GM10248 (cell line): ENCODE measurements at regions not wholly inside any gene's neighbourhood (a gene's known extent, or its start where the extent isn't known, plus 50 kb on each side); places are given as distances from the start of the nearest gene placed in this dataset.

Source experiments
- CTCF ChIA-PET: fragments of 300-600 bp; sonication (Branson Sonifier 250); formaldehyde crosslinking; extraction: SDS; loops from one replicate; lab custom pipeline; 2021; ENCODE audit warnings: antibody characterized with exemption; lab: Yijun Ruan, JAX
- POLR2A ChIA-PET: fragments of 350-650 bp; sonication (Branson Sonifier 250); formaldehyde crosslinking; extraction: SDS; loops from one replicate; lab custom pipeline; 2020; ENCODE audit warnings: antibody characterized with exemption; lab: Yijun Ruan, JAX
- DNase-seq: peaks from one replicate; pipeline ENCODE4 v3.0.0; 2012; ENCODE audit errors: extremely low spot score
- TF ChIP-seq, protein P1 (sequence below): IDR thresholded peaks from 2 replicates; pipeline ENCODE4 v1.5.1; 2012; ENCODE audit warnings: mild to moderate bottlenecking, low read depth; ENCODE audit errors: extremely low read depth, missing control alignments, control extremely low read depth

DNA sequence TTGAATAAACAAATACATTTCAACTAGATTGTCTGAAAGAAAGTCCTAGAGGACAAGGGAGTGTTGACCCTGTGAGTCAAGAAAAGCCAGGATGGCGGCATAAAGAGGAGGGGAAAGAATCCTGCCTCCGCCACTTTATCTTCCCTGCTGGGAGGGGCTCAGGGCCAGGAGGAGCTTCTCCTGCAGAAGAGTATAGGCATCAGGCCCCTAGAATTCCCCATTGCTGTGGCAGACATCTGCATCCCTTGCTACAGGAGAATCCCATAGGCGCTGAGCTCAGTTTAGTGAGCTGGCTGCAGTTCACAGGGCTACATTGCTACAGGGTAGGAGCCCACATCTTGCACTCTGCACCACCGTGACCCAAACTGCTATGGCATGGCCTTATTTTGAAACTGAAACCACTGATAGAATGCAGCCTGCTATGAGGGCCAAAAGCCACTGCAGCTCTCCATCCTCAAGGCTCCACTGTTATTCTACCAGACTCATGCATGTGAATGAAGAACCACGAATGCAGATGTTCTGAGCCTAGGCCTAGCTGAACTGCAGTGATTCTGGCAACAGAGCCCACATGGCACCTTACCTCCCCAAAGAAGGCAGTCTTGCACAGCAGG, 941.4 kb upstream of the CTNND2 start:
- TF ChIP-seq, protein P1, sequence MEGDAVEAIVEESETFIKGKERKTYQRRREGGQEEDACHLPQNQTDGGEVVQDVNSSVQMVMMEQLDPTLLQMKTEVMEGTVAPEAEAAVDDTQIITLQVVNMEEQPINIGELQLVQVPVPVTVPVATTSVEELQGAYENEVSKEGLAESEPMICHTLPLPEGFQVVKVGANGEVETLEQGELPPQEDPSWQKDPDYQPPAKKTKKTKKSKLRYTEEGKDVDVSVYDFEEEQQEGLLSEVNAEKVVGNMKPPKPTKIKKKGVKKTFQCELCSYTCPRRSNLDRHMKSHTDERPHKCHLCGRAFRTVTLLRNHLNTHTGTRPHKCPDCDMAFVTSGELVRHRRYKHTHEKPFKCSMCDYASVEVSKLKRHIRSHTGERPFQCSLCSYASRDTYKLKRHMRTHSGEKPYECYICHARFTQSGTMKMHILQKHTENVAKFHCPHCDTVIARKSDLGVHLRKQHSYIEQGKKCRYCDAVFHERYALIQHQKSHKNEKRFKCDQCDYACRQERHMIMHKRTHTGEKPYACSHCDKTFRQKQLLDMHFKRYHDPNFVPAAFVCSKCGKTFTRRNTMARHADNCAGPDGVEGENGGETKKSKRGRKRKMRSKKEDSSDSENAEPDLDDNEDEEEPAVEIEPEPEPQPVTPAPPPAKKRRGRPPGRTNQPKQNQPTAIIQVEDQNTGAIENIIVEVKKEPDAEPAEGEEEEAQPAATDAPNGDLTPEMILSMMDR, result no peak
- CTCF ChIA-PET, result no interaction called here
- no peak for DNase-seq
- POLR2A ChIA-PET, result no interaction called here

DNA sequence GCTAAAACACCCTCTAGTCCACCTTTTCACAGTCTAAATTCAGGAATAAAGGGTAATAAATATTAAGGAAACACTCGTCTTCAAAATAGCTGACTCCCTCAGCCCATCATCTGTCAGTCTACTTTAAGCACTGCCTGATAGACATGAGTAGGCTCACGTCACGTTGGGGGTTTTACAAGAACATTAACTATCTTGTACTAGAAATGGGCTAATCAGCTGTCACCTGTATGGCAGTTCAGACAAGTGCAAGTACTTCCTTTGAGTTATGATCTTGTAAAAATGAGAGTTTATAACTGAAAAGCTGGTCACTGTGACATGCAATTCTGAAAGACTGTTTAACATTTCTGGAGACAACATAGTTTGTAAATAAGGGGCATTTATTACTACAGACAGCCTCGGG, 936.7 kb upstream of the CTNND2 start:
- DNase-seq, result no peak
- TF ChIP-seq, protein P1, result no peak
- ChIA-PET POLR2A (no interaction called here), CTCF (interaction anchor here (1.0 to 2.1 kb wide), 3 partner anchors 11 to 30 kb away, joined by 4 to 7 read pairs (median 4); no protein-coding TSS in a partner anchor)

DNA sequence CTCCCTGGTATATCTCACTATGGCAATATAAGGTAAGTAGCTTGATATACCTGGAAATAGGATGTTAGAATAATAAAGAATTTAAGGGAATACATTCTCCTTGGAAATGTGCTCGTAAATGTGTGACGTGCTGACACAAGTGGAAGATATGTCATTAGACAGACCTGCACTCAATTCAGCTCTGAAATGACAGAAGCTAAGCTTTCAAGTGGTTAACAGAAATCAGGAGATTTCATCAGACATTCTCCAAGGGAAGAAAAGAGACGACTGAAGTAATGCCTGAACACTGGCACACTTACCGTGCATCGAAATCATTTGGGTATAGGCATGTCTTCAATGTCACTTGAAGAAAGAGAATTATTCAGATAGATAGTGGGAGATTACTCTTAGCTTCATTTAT, 933.3 kb upstream of the CTNND2 start:
- POLR2A ChIA-PET, result no interaction called here
- CTCF ChIA-PET, result no interaction called here
- DNase-seq, result no peak
- TF ChIP-seq, protein P1, result no peak

GRCh38 chr5:12825163-12825562, 920.9 kb upstream of the CTNND2 start:
- TF ChIP-seq, protein P1, result no peak
- no peak for DNase-seq
- ChIA-PET POLR2A (no interaction called here), CTCF (interaction anchor here (0.9 to 1.0 kb wide), 2 partner anchors 15 to 17 kb away, joined by 3 read pairs; no protein-coding TSS in a partner anchor)

- TF ChIP-seq, protein P1, result no peak
- DNase-seq, result no peak
- POLR2A ChIA-PET, result no interaction called here
- CTCF ChIA-PET, result interaction anchor here (1.1 kb wide), 1 partner anchor 13 kb away, joined by 4 read pairs; no protein-coding TSS in a partner anchor
Measured at GRCh38 chr5:12805165-12805698, 901.0 kb upstream of the CTNND2 start.

DNA sequence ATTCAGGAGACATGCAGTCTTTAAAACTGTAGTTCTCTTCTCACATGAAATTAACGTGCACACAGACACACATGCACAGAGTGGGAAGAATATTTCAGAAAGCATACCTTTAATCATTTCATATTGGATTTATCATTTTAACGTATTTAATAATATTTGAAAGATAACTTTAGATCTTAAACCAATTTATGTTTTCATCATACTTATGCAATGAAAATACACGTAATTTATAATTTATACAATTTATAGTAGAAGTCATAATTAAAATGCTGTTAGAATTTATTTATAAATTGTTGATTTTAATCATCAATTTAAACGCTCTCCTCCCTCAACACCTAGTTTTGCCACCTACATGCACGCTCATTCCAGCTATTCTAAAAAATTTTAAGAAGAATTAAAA, 894.9 kb upstream of the CTNND2 start:
- ChIA-PET CTCF (interaction anchor here (1.2 kb wide), 1 partner anchor 9 kb away, joined by 4 read pairs; no protein-coding TSS in a partner anchor), POLR2A (no interaction called here)
- DNase-seq, result no peak
- TF ChIP-seq, protein P1, result no peak

DNA sequence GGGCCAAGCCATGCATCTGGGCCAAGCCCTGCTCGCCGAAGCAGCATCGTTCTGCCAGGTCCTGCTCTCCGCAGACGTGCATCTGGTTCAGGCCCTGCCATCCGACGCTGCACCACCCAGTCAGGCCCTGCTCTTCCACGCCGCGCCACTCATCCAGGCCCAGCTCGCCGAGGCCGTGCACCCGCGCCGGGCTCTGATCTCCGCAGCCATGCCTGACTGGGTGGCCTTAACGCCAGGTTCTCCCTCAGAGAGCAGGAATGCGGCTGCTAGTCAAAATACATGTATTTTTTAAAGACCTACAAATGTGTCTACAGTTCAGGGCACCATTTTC, 891.1 kb upstream of the CTNND2 start:
- DNase-seq, result no peak
- ChIA-PET POLR2A (no interaction called here), CTCF (interaction anchor here (1.0 kb wide), 1 partner anchor 12 kb away, joined by 3 read pairs; no protein-coding TSS in a partner anchor)
- TF ChIP-seq, protein P1, result no peak
